ENCODE measurements at regions not wholly inside any gene's neighbourhood (a gene's known extent, or its start where the extent isn't known, plus 50 kb on each side); places are given as distances from the start of the nearest gene placed in this dataset.

DNA sequence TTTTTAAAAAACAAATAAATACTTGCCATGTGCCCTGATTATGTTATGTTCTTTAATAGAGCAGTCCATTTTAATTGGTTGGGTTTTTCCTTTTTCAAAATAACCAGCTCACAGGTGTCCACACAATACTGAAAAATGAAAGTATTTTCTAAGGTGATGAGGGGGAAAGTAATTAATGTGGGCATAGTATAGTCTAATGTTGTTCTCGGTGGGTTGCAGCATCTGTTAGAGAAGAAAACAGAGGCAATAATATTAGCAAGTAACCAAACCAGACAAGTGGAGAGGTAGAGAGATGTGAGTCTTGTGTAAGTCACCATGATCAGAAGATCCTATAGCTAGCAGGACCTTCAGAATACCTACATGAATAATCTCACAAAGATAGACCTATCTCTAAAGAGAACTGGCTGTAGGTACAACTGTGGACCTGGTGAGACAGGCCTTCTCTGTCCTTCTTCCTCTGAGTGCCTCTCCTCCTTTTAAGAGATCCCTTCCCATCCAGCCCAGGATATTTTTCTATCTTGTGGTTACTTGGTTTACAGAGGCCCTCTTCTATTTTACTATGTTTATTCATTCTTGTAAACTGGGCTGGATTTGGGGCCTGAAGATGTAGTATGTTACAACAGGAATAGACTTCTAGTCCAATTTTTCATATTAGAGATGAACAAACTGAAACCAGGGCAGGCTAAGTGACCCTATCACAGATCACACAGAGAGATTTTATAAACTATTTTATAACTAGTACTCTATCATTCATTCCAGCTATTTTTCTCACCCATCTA, 67.1 kb upstream of the MSTN start:
- Histone ChIP-seq H3K36me3 (ENCODE audit: control insufficient read depth, insufficient read depth, low read length) (no peaks in the 10 kb centered on the region), H3K27ac (ENCODE audit: low read depth, low read length) (no peak overlapping the region), H3K27me3 (ENCODE audit: control insufficient read depth, insufficient read depth, low read length) (no peaks in the 10 kb centered on the region), H3K4me3 (ENCODE audit: low read depth, low read length) (no peak overlapping the region), H3K4me1 (ENCODE audit: control insufficient read depth, insufficient read depth, low read length) (no peaks in the 10 kb centered on the region), H3K9me3 (ENCODE audit: control insufficient read depth, insufficient read depth, low read length) (no peaks in the 10 kb centered on the region)
- no peak for DNase-seq (ENCODE audit: low read depth in 4 of 6, low spot score in 6 of 6)
- WGBS (ENCODE audit: insufficient coverage), result no CpG with 5 or more reads among the region's 1 CpG

DNA sequence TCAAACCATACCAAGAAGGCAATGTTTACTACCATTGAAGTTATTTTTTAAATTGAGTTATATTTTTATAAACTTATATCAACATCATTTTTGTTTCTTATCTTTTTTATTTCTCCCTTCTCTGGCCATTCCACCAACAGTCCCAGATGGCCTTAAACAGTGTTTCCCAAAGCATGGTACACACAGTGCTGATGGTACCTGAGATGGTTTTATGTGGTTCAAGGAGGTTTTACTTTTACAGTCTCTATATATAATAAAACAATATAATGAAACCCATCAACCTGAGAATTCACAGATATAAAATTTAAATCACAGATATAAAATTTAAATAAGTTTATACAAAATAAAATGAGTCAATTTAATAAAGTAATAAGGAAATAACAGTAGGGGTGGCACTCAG, 65.1 kb upstream of the MSTN start:
- no peak overlapping the region for H3K27ac ChIP-seq (ENCODE audit: low read depth, low read length)

DNA sequence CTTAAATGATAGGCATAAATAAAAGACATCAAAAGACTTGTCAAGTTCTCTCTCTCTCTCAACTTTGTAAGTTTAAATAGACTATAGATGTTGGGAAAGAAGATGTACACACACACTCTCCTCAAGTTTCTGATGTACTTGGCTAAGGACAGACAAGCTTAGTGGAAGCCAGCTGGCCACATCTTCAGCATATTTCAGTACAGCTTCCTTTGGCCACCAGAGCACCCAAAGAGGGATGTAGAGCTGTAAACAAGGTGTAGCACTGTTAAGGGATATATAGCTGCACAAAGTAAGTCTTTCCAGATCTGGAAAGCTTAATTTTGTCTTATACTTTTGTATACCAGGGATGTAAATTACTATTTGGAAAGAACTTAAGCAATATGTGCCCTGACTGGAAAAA, 64.3 kb upstream of the MSTN start:
- H3K27ac ChIP-seq (ENCODE audit: low read depth, low read length), result no peak overlapping the region
- H3K9me3 ChIP-seq (ENCODE audit: control insufficient read depth, insufficient read depth, low read length), result no peaks in the 10 kb centered on the region
- H3K4me3 ChIP-seq (ENCODE audit: low read depth, low read length), result no peak overlapping the region
- H3K4me1 ChIP-seq (ENCODE audit: control insufficient read depth, insufficient read depth, low read length), result no peaks in the 10 kb centered on the region
- no peaks in the 10 kb centered on the region for H3K36me3 ChIP-seq (ENCODE audit: control insufficient read depth, insufficient read depth, low read length)
- H3K27me3 ChIP-seq (ENCODE audit: control insufficient read depth, insufficient read depth, low read length), result no peaks in the 10 kb centered on the region
- DNase-seq (ENCODE audit: low read depth in 4 of 6, low spot score in 6 of 6), result peak in 1 of 6 donors; percentile 38

More for the DNA sequence above, 65.1 kb upstream of the MSTN start:
- no peaks in the 10 kb centered on the region for H3K27me3 ChIP-seq (ENCODE audit: control insufficient read depth, insufficient read depth, low read length)
- H3K36me3 ChIP-seq (ENCODE audit: control insufficient read depth, insufficient read depth, low read length), result no peaks in the 10 kb centered on the region
- H3K4me1 ChIP-seq (ENCODE audit: control insufficient read depth, insufficient read depth, low read length), result no peaks in the 10 kb centered on the region
- no peak overlapping the region for H3K4me3 ChIP-seq (ENCODE audit: low read depth, low read length)
- no peak for DNase-seq (ENCODE audit: low read depth in 4 of 6, low spot score in 6 of 6)
- no peaks in the 10 kb centered on the region for H3K9me3 ChIP-seq (ENCODE audit: control insufficient read depth, insufficient read depth, low read length)

DNA sequence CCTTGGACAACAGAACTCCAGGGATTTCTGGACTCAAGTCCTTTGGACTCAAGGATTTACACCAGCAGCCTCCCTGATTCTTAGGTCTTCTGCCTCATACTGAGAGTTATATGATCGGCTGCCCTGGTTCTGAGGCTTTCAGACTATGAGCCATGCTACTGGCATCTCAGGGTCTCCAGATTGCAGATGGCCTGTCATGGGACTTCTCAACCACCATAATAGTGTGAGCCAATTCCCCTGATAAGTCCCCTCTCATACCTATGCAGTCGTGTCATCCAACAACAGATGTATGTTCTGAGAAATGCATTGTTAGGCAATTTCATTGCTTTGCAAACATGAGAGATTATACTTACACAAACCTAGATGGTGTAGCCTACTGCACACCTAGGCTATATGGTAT, 61.4 kb upstream of the MSTN start:
- no peak overlapping the region for H3K27ac ChIP-seq (ENCODE audit: low read depth, low read length)
- H3K4me1 ChIP-seq (ENCODE audit: control insufficient read depth, insufficient read depth, low read length), result no peaks in the 10 kb centered on the region
- 100% methylated on average over 1 of the region's 2 CpGs for WGBS (ENCODE audit: insufficient coverage)
- no peak overlapping the region for H3K4me3 ChIP-seq (ENCODE audit: low read depth, low read length)
- no peaks in the 10 kb centered on the region for H3K27me3 ChIP-seq (ENCODE audit: control insufficient read depth, insufficient read depth, low read length)
- DNase-seq (ENCODE audit: low read depth in 4 of 6, low spot score in 6 of 6), result no peak
- H3K9me3 ChIP-seq (ENCODE audit: control insufficient read depth, insufficient read depth, low read length), result no peaks in the 10 kb centered on the region
- no peaks in the 10 kb centered on the region for H3K36me3 ChIP-seq (ENCODE audit: control insufficient read depth, insufficient read depth, low read length)

DNA sequence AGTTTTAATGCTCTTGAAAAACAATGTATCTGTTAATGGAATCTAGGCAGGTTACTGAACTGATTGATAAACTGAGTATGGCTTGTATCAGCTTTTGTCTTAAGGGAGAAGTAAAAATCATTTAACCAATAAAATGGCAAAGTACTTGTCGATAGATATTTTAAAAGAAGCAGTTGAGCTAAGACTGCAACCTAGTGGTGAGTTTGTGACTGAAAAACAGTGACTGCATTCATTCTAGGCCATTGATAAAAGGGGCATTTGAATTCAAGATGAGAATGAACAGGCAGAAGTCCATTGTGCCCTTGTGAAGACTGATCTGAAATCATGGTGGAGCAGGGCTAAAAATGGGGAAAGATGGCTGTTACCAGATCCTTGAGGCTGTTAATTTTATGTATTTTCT, 59.4 kb upstream of the MSTN start:
- DNase-seq (ENCODE audit: low read depth in 4 of 6, low spot score in 6 of 6), result peak in 2 of 6 donors; percentile 27 to 59
- no peaks in the 10 kb centered on the region for H3K9me3 ChIP-seq (ENCODE audit: control insufficient read depth, insufficient read depth, low read length)
- H3K4me3 ChIP-seq (ENCODE audit: low read depth, low read length), result no peak overlapping the region
- no peaks in the 10 kb centered on the region for H3K36me3 ChIP-seq (ENCODE audit: control insufficient read depth, insufficient read depth, low read length)
- no peak overlapping the region for H3K27ac ChIP-seq (ENCODE audit: low read depth, low read length)
- no CpG with 5 or more reads among the region's 1 CpG for WGBS (ENCODE audit: insufficient coverage)
- no peaks in the 10 kb centered on the region for H3K4me1 ChIP-seq (ENCODE audit: control insufficient read depth, insufficient read depth, low read length)
- no peaks in the 10 kb centered on the region for H3K27me3 ChIP-seq (ENCODE audit: control insufficient read depth, insufficient read depth, low read length)

DNA sequence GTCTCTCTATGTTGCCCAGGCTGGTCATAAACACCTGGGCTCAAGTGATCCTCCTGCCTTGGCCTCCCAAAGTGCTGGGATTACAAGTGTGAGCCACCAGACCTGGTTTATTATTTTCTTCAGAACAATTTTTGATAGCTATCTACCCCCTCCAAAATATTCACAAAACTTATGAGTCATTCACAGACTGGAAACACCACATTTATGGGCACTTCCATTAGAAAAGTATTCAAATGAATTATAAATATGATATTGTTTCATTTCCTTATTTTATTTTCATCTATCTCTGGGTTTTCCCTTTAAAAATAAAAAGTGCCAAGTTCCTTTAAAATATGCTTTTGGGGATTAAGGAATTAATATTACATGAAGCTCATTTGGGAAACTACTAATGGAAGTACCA, 58.8 kb upstream of the MSTN start:
- H3K4me3 ChIP-seq (ENCODE audit: low read depth, low read length), result no peak overlapping the region
- no peaks in the 10 kb centered on the region for H3K9me3 ChIP-seq (ENCODE audit: control insufficient read depth, insufficient read depth, low read length)
- H3K36me3 ChIP-seq (ENCODE audit: control insufficient read depth, insufficient read depth, low read length), result no peaks in the 10 kb centered on the region
- H3K27me3 ChIP-seq (ENCODE audit: control insufficient read depth, insufficient read depth, low read length), result no peaks in the 10 kb centered on the region
- no peak for DNase-seq (ENCODE audit: low read depth in 4 of 6, low spot score in 6 of 6)
- H3K4me1 ChIP-seq (ENCODE audit: control insufficient read depth, insufficient read depth, low read length), result no peaks in the 10 kb centered on the region
- no peak overlapping the region for H3K27ac ChIP-seq (ENCODE audit: low read depth, low read length)

DNA sequence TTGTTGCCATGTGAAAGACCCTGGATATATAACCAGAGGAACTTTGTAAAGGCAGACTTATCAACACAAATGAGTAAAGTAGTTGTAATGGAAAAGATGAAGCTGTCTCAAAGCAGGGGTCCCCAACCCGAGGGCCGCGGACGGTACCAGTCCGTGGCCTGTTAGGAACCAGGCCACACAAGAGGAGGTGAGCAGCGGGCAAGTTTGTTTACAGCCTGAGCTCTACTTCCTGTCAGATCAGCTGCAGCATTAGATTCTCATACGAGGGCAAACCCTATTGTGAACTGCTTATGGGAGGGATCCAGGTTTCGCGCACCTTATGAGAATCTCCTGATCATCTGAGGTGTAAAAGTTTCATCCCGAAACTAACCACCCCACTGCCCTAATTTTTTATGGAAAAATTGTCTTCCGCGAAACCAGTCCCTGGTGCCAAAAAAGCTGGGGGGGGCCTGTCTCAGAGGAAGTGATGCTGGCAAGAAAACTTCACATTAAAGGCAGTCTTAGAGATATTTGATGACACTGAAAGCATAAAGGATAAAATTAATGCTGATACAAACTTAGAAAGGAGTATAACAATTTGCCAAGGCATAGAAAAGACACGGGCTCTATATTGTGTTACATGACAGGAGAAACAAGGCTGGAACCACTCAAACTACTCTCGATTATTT, 57.5 kb upstream of the MSTN start:
- no peaks in the 10 kb centered on the region for H3K4me1 ChIP-seq (ENCODE audit: control insufficient read depth, insufficient read depth, low read length)
- 86% methylated on average over 8 of the region's 14 CpGs for WGBS (ENCODE audit: insufficient coverage)
- H3K9me3 ChIP-seq (ENCODE audit: control insufficient read depth, insufficient read depth, low read length), result no peaks in the 10 kb centered on the region
- no peak for DNase-seq (ENCODE audit: low read depth in 4 of 6, low spot score in 6 of 6)
- no peaks in the 10 kb centered on the region for H3K36me3 ChIP-seq (ENCODE audit: control insufficient read depth, insufficient read depth, low read length)
- no peaks in the 10 kb centered on the region for H3K27me3 ChIP-seq (ENCODE audit: control insufficient read depth, insufficient read depth, low read length)
- no peak overlapping the region for H3K4me3 ChIP-seq (ENCODE audit: low read depth, low read length)
- no peak overlapping the region for H3K27ac ChIP-seq (ENCODE audit: low read depth, low read length)

DNA sequence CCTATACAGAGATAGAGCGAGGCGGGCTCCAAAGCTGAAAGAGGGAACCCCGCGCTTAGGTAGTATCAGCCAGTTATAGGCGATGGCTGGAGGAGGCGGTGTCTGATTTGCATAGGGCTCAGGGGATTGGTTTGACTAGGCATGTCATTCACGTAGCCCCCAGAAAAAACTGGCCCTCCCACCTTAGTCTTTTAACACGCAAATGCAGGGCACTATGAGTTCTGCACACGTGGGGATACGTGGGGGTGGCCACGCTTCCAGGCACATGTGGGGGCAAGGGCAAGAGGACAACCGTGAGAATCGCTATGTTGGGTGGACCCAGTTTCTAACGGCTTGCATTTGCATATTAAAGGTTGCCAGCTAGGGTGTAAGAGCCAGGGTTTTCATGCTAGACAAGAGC, 56.7 kb upstream of the MSTN start:
- H3K27ac ChIP-seq (ENCODE audit: low read depth, low read length), result no peak overlapping the region
- H3K4me1 ChIP-seq (ENCODE audit: control insufficient read depth, insufficient read depth, low read length), result no peaks in the 10 kb centered on the region
- H3K27me3 ChIP-seq (ENCODE audit: control insufficient read depth, insufficient read depth, low read length), result no peaks in the 10 kb centered on the region
- peak in 2 of 6 donors; percentile 45 to 64 for DNase-seq (ENCODE audit: low read depth in 4 of 6, low spot score in 6 of 6)
- H3K4me3 ChIP-seq (ENCODE audit: low read depth, low read length), result no peak overlapping the region
- H3K9me3 ChIP-seq (ENCODE audit: control insufficient read depth, insufficient read depth, low read length), result no peaks in the 10 kb centered on the region
- H3K36me3 ChIP-seq (ENCODE audit: control insufficient read depth, insufficient read depth, low read length), result no peaks in the 10 kb centered on the region
- 57% methylated on average over 8 of the region's 14 CpGs for WGBS (ENCODE audit: insufficient coverage)

DNA sequence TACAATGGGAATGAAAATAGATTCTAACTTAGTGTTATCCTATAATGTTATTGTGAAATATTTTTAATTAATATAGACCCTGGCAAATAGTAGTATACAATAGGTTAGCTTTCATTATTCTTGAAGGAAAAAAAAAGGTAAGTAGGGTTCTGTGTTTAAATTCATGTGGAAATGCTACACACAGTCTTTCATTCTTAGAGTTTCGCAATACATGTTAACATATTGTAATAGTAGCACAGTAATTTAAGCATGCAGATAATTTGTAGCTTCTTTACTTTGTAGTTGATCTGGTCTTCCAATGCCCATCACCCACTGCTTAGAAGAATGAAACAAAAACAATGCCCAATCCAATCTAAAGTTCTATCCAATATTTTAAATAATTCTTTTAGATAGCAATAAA, 54.8 kb upstream of the MSTN start:
- Histone ChIP-seq H3K4me3 (ENCODE audit: low read depth, low read length) (no peak overlapping the region), H3K27me3 (ENCODE audit: control insufficient read depth, insufficient read depth, low read length) (no peaks in the 10 kb centered on the region), H3K4me1 (ENCODE audit: control insufficient read depth, insufficient read depth, low read length) (no peaks in the 10 kb centered on the region), H3K36me3 (ENCODE audit: control insufficient read depth, insufficient read depth, low read length) (no peaks in the 10 kb centered on the region), H3K27ac (ENCODE audit: low read depth, low read length) (no peak overlapping the region), H3K9me3 (ENCODE audit: control insufficient read depth, insufficient read depth, low read length) (no peaks in the 10 kb centered on the region)
- DNase-seq (ENCODE audit: low read depth in 4 of 6, low spot score in 6 of 6), result no peak
- no CpG with 5 or more reads among the region's 1 CpG for WGBS (ENCODE audit: insufficient coverage)

DNA sequence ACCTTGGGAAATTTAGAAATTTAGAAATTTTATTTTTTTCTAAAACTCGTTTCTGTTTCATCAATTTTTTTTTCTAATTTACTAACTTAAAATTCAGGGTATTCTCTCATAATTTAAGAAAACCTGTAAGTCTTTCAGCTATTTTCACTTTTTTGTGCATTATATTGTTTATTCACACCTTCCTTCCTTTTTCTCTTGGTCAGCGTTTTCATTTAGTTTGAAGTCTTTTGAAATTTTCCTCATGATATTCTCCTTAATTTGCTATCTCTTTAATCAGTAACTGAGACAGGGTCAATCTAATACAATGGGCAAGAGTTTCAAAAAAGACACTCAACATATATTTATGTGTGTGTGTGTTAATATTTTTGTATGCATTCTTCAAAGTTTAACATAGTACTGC, 50.5 kb upstream of the MSTN start:
- DNase-seq (ENCODE audit: low read depth in 4 of 6, low spot score in 6 of 6), result no peak
- no peaks in the 10 kb centered on the region for H3K4me1 ChIP-seq (ENCODE audit: control insufficient read depth, insufficient read depth, low read length)
- H3K27ac ChIP-seq (ENCODE audit: low read depth, low read length), result no peak overlapping the region
- H3K4me3 ChIP-seq (ENCODE audit: low read depth, low read length), result no peak overlapping the region
- no CpG with 5 or more reads among the region's 2 CpGs for WGBS (ENCODE audit: insufficient coverage)
- H3K27me3 ChIP-seq (ENCODE audit: control insufficient read depth, insufficient read depth, low read length), result no peaks in the 10 kb centered on the region
- no peaks in the 10 kb centered on the region for H3K36me3 ChIP-seq (ENCODE audit: control insufficient read depth, insufficient read depth, low read length)
- H3K9me3 ChIP-seq (ENCODE audit: control insufficient read depth, insufficient read depth, low read length), result no peaks in the 10 kb centered on the region

Data from spinal cord (tissue), 9 donors.